Stimulated activated naive CD8-positive, alpha-beta T cell treated with anti-CD3 and anti-CD28 coated beads, Interleukin-15, Interleukin-2, amounts not matched to agents 100 ng/mL and 50 ng/mL, for 24 hours (primary cell): ENCODE measurements at regions not wholly inside any gene's neighbourhood (a gene's known extent, or its start where the extent isn't known, plus 50 kb on each side); places are given as distances from the start of the nearest gene placed in this dataset.

Source experiments
- H3K27ac Mint-ChIP-seq: one replicate; pipeline ENCODE4 v1.8.0; 2021; ENCODE audit warnings: mild to moderate bottlenecking, mixed read lengths
- H3K27me3 Mint-ChIP-seq: one replicate; pipeline ENCODE4 v1.8.0; 2021; ENCODE audit warnings: mixed read lengths
- H3K36me3 Mint-ChIP-seq: one replicate; pipeline ENCODE4 v1.8.0; 2021; ENCODE audit warnings: low read depth, mixed read lengths
- H3K4me1 Mint-ChIP-seq: one replicate; pipeline ENCODE4 v1.8.0; 2021; ENCODE audit warnings: low read depth, mixed read lengths
- H3K4me3 Mint-ChIP-seq: one replicate; pipeline ENCODE4 v1.8.0; 2021; ENCODE audit warnings: mild to moderate bottlenecking, mixed read lengths
- H3K9me3 Mint-ChIP-seq: one replicate; pipeline ENCODE4 v1.8.0; 2021; ENCODE audit warnings: mixed read lengths

- peaks cover 3% of the 10 kb centered on the region for H3K27me3 Mint-ChIP-seq
- no peak overlapping the region for H3K4me3 Mint-ChIP-seq
- no peaks in the 10 kb centered on the region for H3K9me3 Mint-ChIP-seq
- no peaks in the 10 kb centered on the region for H3K36me3 Mint-ChIP-seq
- H3K4me1 Mint-ChIP-seq = no peaks in the 10 kb centered on the region
- no peak overlapping the region for H3K27ac Mint-ChIP-seq
Observed at GRCh38 chr14:58836303-58836974, 198.7 kb downstream of the DACT1 start.

GRCh38 chr14:58839233-58839632 lies 201.5 kb downstream of the DACT1 start:
- no peak overlapping the region for H3K4me3 Mint-ChIP-seq
- no peaks in the 10 kb centered on the region for H3K4me1 Mint-ChIP-seq
- H3K27me3 Mint-ChIP-seq = peaks cover 3% of the 10 kb centered on the region
- H3K36me3 Mint-ChIP-seq = no peaks in the 10 kb centered on the region
- no peaks in the 10 kb centered on the region for H3K9me3 Mint-ChIP-seq
- no peak overlapping the region for H3K27ac Mint-ChIP-seq

GRCh38 chr14:58844544-58844943 lies 206.8 kb downstream of the DACT1 start:
- Mint-ChIP-seq H3K4me3 (no peak overlapping the region), H3K27me3 (peaks cover 3% of the 10 kb centered on the region), H3K9me3 (no peaks in the 10 kb centered on the region), H3K4me1 (no peaks in the 10 kb centered on the region), H3K27ac (no peak overlapping the region), H3K36me3 (no peaks in the 10 kb centered on the region)

GRCh38 chr14:58846682-58847465 lies 209.1 kb downstream of the DACT1 start:
- Mint-ChIP-seq H3K4me1 (no peaks in the 10 kb centered on the region), H3K27me3 (no peaks in the 10 kb centered on the region), H3K36me3 (no peaks in the 10 kb centered on the region), H3K4me3 (no peak overlapping the region), H3K9me3 (no peaks in the 10 kb centered on the region), H3K27ac (no peak overlapping the region)

GRCh38 chr14:58848365-58848764 lies 210.6 kb downstream of the DACT1 start:
- Mint-ChIP-seq H3K36me3 (no peaks in the 10 kb centered on the region), H3K27ac (no peak overlapping the region), H3K27me3 (no peaks in the 10 kb centered on the region), H3K9me3 (no peaks in the 10 kb centered on the region), H3K4me3 (no peak overlapping the region), H3K4me1 (no peaks in the 10 kb centered on the region)

GRCh38 chr14:58849601-58850000 lies 211.8 kb downstream of the DACT1 start:
- Mint-ChIP-seq H3K27ac (no peak overlapping the region), H3K36me3 (no peaks in the 10 kb centered on the region), H3K27me3 (no peaks in the 10 kb centered on the region), H3K4me3 (no peak overlapping the region), H3K4me1 (no peaks in the 10 kb centered on the region), H3K9me3 (no peaks in the 10 kb centered on the region)

GRCh38 chr14:58850011-58850410 lies 212.2 kb downstream of the DACT1 start:
- H3K4me1 Mint-ChIP-seq = no peaks in the 10 kb centered on the region
- H3K4me3 Mint-ChIP-seq = no peak overlapping the region
- H3K36me3 Mint-ChIP-seq = no peaks in the 10 kb centered on the region
- H3K27ac Mint-ChIP-seq = no peak overlapping the region
- no peaks in the 10 kb centered on the region for H3K9me3 Mint-ChIP-seq
- H3K27me3 Mint-ChIP-seq = no peaks in the 10 kb centered on the region

- Mint-ChIP-seq H3K36me3 (no peaks in the 10 kb centered on the region), H3K4me3 (no peak overlapping the region)
Observed at GRCh38 chr14:58861586-58861985, 223.8 kb downstream of the DACT1 start.

GRCh38 chr14:58862416-58863160 lies 224.8 kb downstream of the DACT1 start:
- H3K4me1 Mint-ChIP-seq = no peaks in the 10 kb centered on the region
- H3K36me3 Mint-ChIP-seq = no peaks in the 10 kb centered on the region
- H3K4me3 Mint-ChIP-seq = no peak overlapping the region
- H3K27ac Mint-ChIP-seq = no peak overlapping the region
- H3K9me3 Mint-ChIP-seq = peaks cover 26% of the 10 kb centered on the region
- peaks cover 9% of the 10 kb centered on the region for H3K27me3 Mint-ChIP-seq

More at GRCh38 chr14:58861586-58861985, 223.8 kb downstream of the DACT1 start:
- no peaks in the 10 kb centered on the region for H3K4me1 Mint-ChIP-seq
- no peak overlapping the region for H3K27ac Mint-ChIP-seq
- peaks cover 26% of the 10 kb centered on the region for H3K9me3 Mint-ChIP-seq
- H3K27me3 Mint-ChIP-seq = peaks cover 9% of the 10 kb centered on the region

GRCh38 chr14:58863661-58864345 lies 226.0 kb downstream of the DACT1 start:
- Mint-ChIP-seq H3K9me3 (peaks cover 15% of the 10 kb centered on the region), H3K27me3 (peaks cover 12% of the 10 kb centered on the region), H3K36me3 (no peaks in the 10 kb centered on the region), H3K27ac (no peak overlapping the region), H3K4me3 (no peak overlapping the region), H3K4me1 (no peaks in the 10 kb centered on the region)

GRCh38 chr14:58864751-58865513 lies 227.2 kb downstream of the DACT1 start:
- Mint-ChIP-seq H3K4me1 (no peaks in the 10 kb centered on the region), H3K27ac (no peak overlapping the region), H3K36me3 (no peaks in the 10 kb centered on the region), H3K27me3 (peaks cover 12% of the 10 kb centered on the region), H3K4me3 (no peak overlapping the region), H3K9me3 (peaks cover 6% of the 10 kb centered on the region)

GRCh38 chr14:58865514-58866281 lies 227.9 kb downstream of the DACT1 start:
- Mint-ChIP-seq H3K27me3 (peaks cover 12% of the 10 kb centered on the region), H3K36me3 (no peaks in the 10 kb centered on the region), H3K9me3 (peaks cover 6% of the 10 kb centered on the region), H3K4me3 (no peak overlapping the region), H3K4me1 (no peaks in the 10 kb centered on the region), H3K27ac (no peak overlapping the region)

- Mint-ChIP-seq H3K27me3 (peaks cover 12% of the 10 kb centered on the region), H3K36me3 (no peaks in the 10 kb centered on the region), H3K4me3 (no peak overlapping the region), H3K27ac (no peak overlapping the region), H3K9me3 (peaks cover 6% of the 10 kb centered on the region), H3K4me1 (no peaks in the 10 kb centered on the region)
Observed at GRCh38 chr14:58866391-58866790, 228.6 kb downstream of the DACT1 start.
